HEK293T (cell line): ENCODE measurements at regions not wholly inside any gene's neighbourhood (a gene's known extent, or its start where the extent isn't known, plus 50 kb on each side); places are given as distances from the start of the nearest gene placed in this dataset.

Experiments
- CTCF ChIA-PET: fragments of 350-600 bp; formaldehyde crosslinking; extraction: SDS; loops from one replicate; lab custom pipeline; 2021; ENCODE audit warnings: antibody characterized with exemption, inconsistent platforms; lab: Yijun Ruan, JAX
- POLR2A ChIA-PET: fragments of 350-600 bp; formaldehyde crosslinking; extraction: SDS; loops from one replicate; lab custom pipeline; 2020; ENCODE audit warnings: antibody characterized with exemption, inconsistent platforms; lab: Yijun Ruan, JAX
- DNase-seq: peaks from one replicate; pipeline ENCODE4 v3.0.0; 2012; ENCODE audit warnings: mixed read lengths; ENCODE audit errors: extremely low spot score
- ARNT ChIP-seq: fragments of 450-650 bp; IDR thresholded peaks from 2 replicates; pipeline ENCODE4 v1.6.1; 2017; ENCODE audit warnings: mild to moderate bottlenecking
- BHLHE40 ChIP-seq: fragments of 450-650 bp; IDR thresholded peaks from 2 replicates; pipeline ENCODE4 v1.6.1; 2016; ENCODE audit warnings: mild to moderate bottlenecking, moderate library complexity, borderline replicate concordance
- CTBP1 ChIP-seq: fragments of 450-650 bp; IDR thresholded peaks from 2 replicates; pipeline ENCODE4 v1.6.1; 2016; ENCODE audit warnings: borderline replicate concordance
- ELF4 ChIP-seq: fragments of 450-650 bp; IDR thresholded peaks from 2 replicates; pipeline ENCODE4 v1.6.1; 2017; ENCODE audit warnings: antibody characterized with exemption
- FOXA1 ChIP-seq: fragments of 450-650 bp; IDR thresholded peaks from 2 replicates; pipeline ENCODE4 v1.6.1; 2016; ENCODE audit warnings: mild to moderate bottlenecking
- FOXK2 ChIP-seq: fragments of 450-650 bp; IDR thresholded peaks from 2 replicates; pipeline ENCODE4 v1.6.1; 2016; ENCODE audit warnings: mild to moderate bottlenecking
- FOXM1 ChIP-seq: fragments of 450-650 bp; IDR thresholded peaks from 2 replicates; pipeline ENCODE4 v1.6.1; 2017; ENCODE audit warnings: mild to moderate bottlenecking, borderline replicate concordance
- HDGF ChIP-seq: fragments of 450-650 bp; IDR thresholded peaks from 2 replicates; pipeline ENCODE4 v1.6.1; 2017; ENCODE audit warnings: antibody characterized with exemption, borderline replicate concordance
- L3MBTL2 ChIP-seq: fragments of 450-650 bp; conservative IDR thresholded peaks from 2 replicates; pipeline ENCODE4 v1.6.1; 2016; ENCODE audit warnings: mild to moderate bottlenecking
- LEF1 ChIP-seq: fragments of 450-650 bp; IDR thresholded peaks from 2 replicates; pipeline ENCODE4 v1.6.1; 2017; ENCODE audit warnings: mild to moderate bottlenecking, borderline replicate concordance
- NFRKB ChIP-seq: fragments of 450-650 bp; IDR thresholded peaks from 2 replicates; pipeline ENCODE4 v1.6.1; 2016; ENCODE audit warnings: mild to moderate bottlenecking, moderate library complexity
- SP1 ChIP-seq: fragments of 450-650 bp; IDR thresholded peaks from 2 replicates; pipeline ENCODE4 v1.6.1; 2017
- SUZ12 ChIP-seq: fragments of 450-650 bp; IDR thresholded peaks from 2 replicates; pipeline ENCODE4 v1.6.1; 2016; ENCODE audit warnings: mild to moderate bottlenecking
- TARDBP ChIP-seq: fragments of 450-650 bp; IDR thresholded peaks from 2 replicates; pipeline ENCODE4 v1.6.1; 2016
- ZNF384 ChIP-seq: fragments of 450-650 bp; IDR thresholded peaks from 2 replicates; pipeline ENCODE4 v1.6.1; 2016
- TF ChIP-seq, protein P1 (sequence below): fragments of 450-650 bp; IDR thresholded peaks from 2 replicates; pipeline ENCODE4 v1.6.1; 2016

DNA sequence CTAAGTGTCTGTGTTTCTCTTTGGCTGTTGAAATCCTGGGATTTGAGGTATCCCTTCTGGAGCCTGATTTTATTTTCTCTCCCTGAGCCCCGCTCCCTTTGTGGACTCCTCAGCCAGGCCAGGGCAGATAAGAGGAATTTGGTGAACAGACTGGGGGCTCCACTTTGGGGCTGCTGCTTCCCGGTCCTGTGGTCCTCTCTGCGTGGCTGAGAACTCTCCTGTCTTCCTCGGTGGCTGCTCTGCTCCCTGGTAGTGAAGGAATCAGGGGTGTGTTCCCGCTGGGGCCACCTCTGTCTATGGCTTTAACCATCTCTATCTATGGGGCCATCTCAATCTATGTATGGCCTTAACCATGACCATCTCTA lies 71.7 kb upstream of the SH3PXD2B start:
- ChIA-PET CTCF (no interaction called here), POLR2A (no interaction called here)
- no peak for DNase-seq
- TF ChIP-seq ZNF384 (no peak), ELF4 (no peak), LEF1 (no peak), CTBP1 (no peak), HDGF (no peak), FOXK2 (no peak), SP1 (no peak), L3MBTL2 (no peak), BHLHE40 (no peak), ARNT (no peak), FOXA1 (no peak), NFRKB (no peak), FOXM1 (no peak)
- TF ChIP-seq, protein P1, sequence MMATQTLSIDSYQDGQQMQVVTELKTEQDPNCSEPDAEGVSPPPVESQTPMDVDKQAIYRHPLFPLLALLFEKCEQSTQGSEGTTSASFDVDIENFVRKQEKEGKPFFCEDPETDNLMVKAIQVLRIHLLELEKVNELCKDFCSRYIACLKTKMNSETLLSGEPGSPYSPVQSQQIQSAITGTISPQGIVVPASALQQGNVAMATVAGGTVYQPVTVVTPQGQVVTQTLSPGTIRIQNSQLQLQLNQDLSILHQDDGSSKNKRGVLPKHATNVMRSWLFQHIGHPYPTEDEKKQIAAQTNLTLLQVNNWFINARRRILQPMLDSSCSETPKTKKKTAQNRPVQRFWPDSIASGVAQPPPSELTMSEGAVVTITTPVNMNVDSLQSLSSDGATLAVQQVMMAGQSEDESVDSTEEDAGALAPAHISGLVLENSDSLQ = no peak

DNA sequence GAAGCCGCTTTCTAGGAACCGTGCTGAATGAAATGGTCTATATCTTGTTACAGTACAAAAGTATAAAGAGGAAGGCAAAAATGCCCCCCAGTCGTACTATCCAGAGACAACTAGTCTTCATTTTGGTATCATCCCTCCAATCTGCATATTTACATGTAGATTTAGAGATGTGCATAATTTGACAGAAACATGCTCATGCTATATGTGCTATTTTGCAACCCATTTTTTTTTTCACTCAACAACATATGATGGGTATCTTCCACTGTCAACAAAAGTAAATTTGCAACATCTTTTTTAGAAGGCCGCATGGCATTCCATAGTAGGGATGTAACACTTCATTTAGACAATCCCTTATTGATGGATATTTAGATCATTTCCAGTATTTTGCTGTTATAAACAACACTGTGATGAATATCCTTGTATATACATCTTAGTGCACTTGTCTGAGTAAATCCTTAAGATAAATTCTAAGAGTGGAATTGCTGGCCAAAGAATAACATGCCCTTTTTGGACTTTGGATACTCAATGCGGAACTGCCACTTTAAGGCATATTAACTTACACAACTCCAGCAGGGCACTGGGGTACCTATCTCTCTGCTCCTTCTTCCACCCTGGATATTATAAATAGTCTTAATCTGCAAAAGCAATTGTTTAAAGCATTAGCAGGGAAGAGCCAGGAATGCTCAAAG lies 71.1 kb upstream of the SH3PXD2B start:
- CTCF ChIA-PET = no interaction called here
- no peak for TF ChIP-seq NFRKB
- TF ChIP-seq ARNT = no peak
- no peak for TF ChIP-seq TARDBP
- no peak for TF ChIP-seq BHLHE40
- TF ChIP-seq SP1 = no peak
- TF ChIP-seq FOXK2 = no peak
- TF ChIP-seq ELF4 = no peak
- TF ChIP-seq, protein P1 = no peak
- TF ChIP-seq L3MBTL2 = no peak
- no peak for TF ChIP-seq ZNF384
- no peak for TF ChIP-seq CTBP1
- POLR2A ChIA-PET = no interaction called here
- DNase-seq = no peak

DNA sequence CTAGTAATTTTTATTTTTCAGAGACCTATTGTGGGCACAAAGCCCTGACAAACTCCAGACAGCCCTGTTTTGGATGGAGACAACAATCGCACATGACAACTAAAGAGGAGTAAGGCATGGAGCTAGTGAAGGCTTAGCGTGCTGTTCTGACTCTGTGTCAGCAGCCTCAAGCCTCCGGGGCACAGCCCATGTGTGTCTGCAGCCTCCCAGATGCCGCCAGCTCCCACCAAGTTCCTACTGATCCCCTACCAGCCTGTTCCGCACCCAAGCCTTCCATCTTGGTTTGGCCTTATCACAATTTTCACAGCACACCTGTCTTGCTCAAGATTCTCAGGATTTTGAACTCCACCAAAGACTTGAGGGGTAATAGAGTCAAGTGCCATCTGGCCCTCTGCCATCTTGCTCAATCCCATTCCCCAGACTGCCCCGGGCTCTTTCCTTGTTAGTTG lies 70.3 kb upstream of the SH3PXD2B start:
- ChIA-PET CTCF (no interaction called here), POLR2A (no interaction called here)
- TF ChIP-seq TARDBP (no peak), FOXA1 (no peak), ZNF384 (no peak), FOXK2 (no peak), FOXM1 (no peak), BHLHE40 (no peak), ELF4 (no peak), SP1 (no peak), L3MBTL2 (no peak), LEF1 (no peak), HDGF (no peak), CTBP1 (no peak), SUZ12 (no peak), NFRKB (no peak), ARNT (no peak)
- TF ChIP-seq, protein P1 = no peak
- no peak for DNase-seq

- no peak for DNase-seq
These were observed 68.9 kb upstream of the SH3PXD2B start for GRCh38 chr5:172523146-172523745.

GRCh38 chr5:172521338-172521932 lies 67.1 kb upstream of the SH3PXD2B start:
- CTCF ChIA-PET = no interaction called here
- TF ChIP-seq NFRKB = no peak
- no peak for TF ChIP-seq SP1
- TF ChIP-seq, protein P1 = no peak
- no peak for TF ChIP-seq SUZ12
- TF ChIP-seq FOXA1 = no peak
- POLR2A ChIA-PET = no interaction called here
- DNase-seq = no peak

More at GRCh38 chr5:172523146-172523745, 68.9 kb upstream of the SH3PXD2B start:
- TF ChIP-seq BHLHE40 (no peak), FOXM1 (no peak), ARNT (no peak), HDGF (no peak), SP1 (no peak), NFRKB (no peak)
- TF ChIP-seq, protein P1 = no peak
- CTCF ChIA-PET = no interaction called here
- POLR2A ChIA-PET = no interaction called here

- TF ChIP-seq ARNT = no peak
- TF ChIP-seq ELF4 = no peak
- TF ChIP-seq L3MBTL2 = no peak
- no peak for TF ChIP-seq FOXM1
- no peak for TF ChIP-seq SP1
- no peak for TF ChIP-seq ZNF384
- TF ChIP-seq NFRKB = no peak
- TF ChIP-seq CTBP1 = no peak
- no peak for TF ChIP-seq LEF1
- no peak for TF ChIP-seq HDGF
- no peak for TF ChIP-seq TARDBP
- CTCF ChIA-PET = no interaction called here
- DNase-seq = no peak
- POLR2A ChIA-PET = no interaction called here
These were observed 57.6 kb upstream of the SH3PXD2B start for GRCh38 chr5:172511952-172512351.
